NT2/D1 (cell line): ENCODE measurements at regions not wholly inside any gene's neighbourhood (a gene's known extent, or its start where the extent isn't known, plus 50 kb on each side); places are given as distances from the start of the nearest gene placed in this dataset.

ENCODE experiments used
- SUZ12 ChIP-seq: IDR thresholded peaks from 2 replicates; pipeline ENCODE4 v1.6.1; 2011; ENCODE audit not compliant: insufficient read length, insufficient read depth; ENCODE audit errors: extremely low read depth
- ZNF274 ChIP-seq: IDR thresholded peaks from 2 replicates; pipeline ENCODE4 v1.6.1; 2011; ENCODE audit warnings: mild to moderate bottlenecking, low read depth, low read length

DNA sequence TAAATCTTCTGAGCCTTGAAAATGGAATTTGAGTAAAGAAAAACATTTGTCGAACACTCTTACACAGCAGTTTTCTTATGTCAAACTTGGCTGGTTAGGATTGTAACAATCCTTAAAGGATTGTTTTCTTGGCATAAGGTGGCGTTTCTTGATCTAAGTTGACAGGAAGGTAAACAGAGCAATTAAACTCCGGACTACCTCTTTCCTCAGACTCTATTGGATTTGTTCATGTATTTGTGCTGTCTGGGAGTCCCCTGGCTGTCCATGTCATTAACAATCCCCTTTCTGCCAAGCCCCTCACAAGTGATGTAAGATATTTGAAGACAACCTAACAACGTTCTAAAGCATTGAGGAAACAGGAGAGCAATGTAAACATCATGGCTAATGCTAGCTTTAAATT lies 222.5 kb upstream of the SNX19 start:
- TF ChIP-seq SUZ12 (no peak), ZNF274 (no peak)
